ENCODE measurements at regions not wholly inside any gene's neighbourhood (a gene's known extent, or its start where the extent isn't known, plus 50 kb on each side); places are given as distances from the start of the nearest gene placed in this dataset.
"Not testable (repeated sequence)": the region's sequence is repeated elsewhere in the genome, so short reads cannot be mapped to it uniquely, and the experiment has no call there.

- Histone ChIP-seq H3K4me1 (ENCODE audit: control insufficient read depth in 1 of 2, insufficient read depth in 1 of 2, low read depth in 1 of 2, low read length in 1 of 2) (no peaks in the 10 kb centered on the region), H3K4me3 (ENCODE audit: low read depth in 1 of 2, low read length in 1 of 2) (no peak overlapping the region), H3K36me3 (no peaks in the 10 kb centered on the region), H3K27ac (no peak overlapping the region), H3K9me3 (no peaks in the 10 kb centered on the region), H3K27me3 (no peaks in the 10 kb centered on the region)
- no peak for TF ChIP-seq CTCF (IDR thresholded peaks at IDR 0.05)
Measured at GRCh38 chr6:105522626-105523322, 119.9 kb upstream of the PREP start.

- Histone ChIP-seq H3K4me3 (ENCODE audit: low read depth in 1 of 2, low read length in 1 of 2) (no peak overlapping the region), H3K27me3 (no peaks in the 10 kb centered on the region), H3K36me3 (no peaks in the 10 kb centered on the region), H3K27ac (no peak overlapping the region), H3K9me3 (no peaks in the 10 kb centered on the region), H3K4me1 (ENCODE audit: control insufficient read depth in 1 of 2, insufficient read depth in 1 of 2, low read depth in 1 of 2, low read length in 1 of 2) (no peaks in the 10 kb centered on the region)
- no peak for TF ChIP-seq CTCF (IDR thresholded peaks at IDR 0.05)
Measured at GRCh38 chr6:105519954-105520353, 117.1 kb upstream of the PREP start.

- not testable (repeated sequence) for H3K27ac ChIP-seq; H3K36me3 ChIP-seq; H3K4me3 ChIP-seq (ENCODE audit: low read depth in 1 of 2, low read length in 1 of 2); H3K9me3 ChIP-seq; H3K27me3 ChIP-seq; H3K4me1 ChIP-seq (ENCODE audit: control insufficient read depth in 1 of 2, insufficient read depth in 1 of 2, low read depth in 1 of 2, low read length in 1 of 2)
Measured at GRCh38 chr6:105518993-105519392, 116.1 kb upstream of the PREP start.

GRCh38 chr6:105515054-105515453 lies 112.2 kb upstream of the PREP start:
- Histone ChIP-seq H3K36me3 (no peaks in the 10 kb centered on the region), H3K27ac (no peak overlapping the region), H3K4me1 (ENCODE audit: control insufficient read depth in 1 of 2, insufficient read depth in 1 of 2, low read depth in 1 of 2, low read length in 1 of 2) (no peaks in the 10 kb centered on the region), H3K9me3 (no peaks in the 10 kb centered on the region), H3K4me3 (ENCODE audit: low read depth in 1 of 2, low read length in 1 of 2) (no peak overlapping the region), H3K27me3 (no peaks in the 10 kb centered on the region)
- no peak for TF ChIP-seq CTCF (IDR thresholded peaks at IDR 0.05)

GRCh38 chr6:105514306-105514705 lies 111.4 kb upstream of the PREP start:
- H3K27me3 ChIP-seq = no peaks in the 10 kb centered on the region
- H3K4me1 ChIP-seq (ENCODE audit: control insufficient read depth in 1 of 2, insufficient read depth in 1 of 2, low read depth in 1 of 2, low read length in 1 of 2) = no peaks in the 10 kb centered on the region
- no peak overlapping the region for H3K27ac ChIP-seq
- no peaks in the 10 kb centered on the region for H3K36me3 ChIP-seq
- H3K4me3 ChIP-seq (ENCODE audit: low read depth in 1 of 2, low read length in 1 of 2) = no peak overlapping the region
- H3K9me3 ChIP-seq = no peaks in the 10 kb centered on the region
- no peak for TF ChIP-seq CTCF (IDR thresholded peaks at IDR 0.05)

- no peak overlapping the region for H3K27ac ChIP-seq
- no peak for TF ChIP-seq CTCF (IDR thresholded peaks at IDR 0.05)
Measured at GRCh38 chr6:105511639-105512038, 108.8 kb upstream of the PREP start.

More at GRCh38 chr6:105511639-105512038, 108.8 kb upstream of the PREP start:
- Histone ChIP-seq H3K4me3 (ENCODE audit: low read depth in 1 of 2, low read length in 1 of 2) (no peak overlapping the region), H3K4me1 (ENCODE audit: control insufficient read depth in 1 of 2, insufficient read depth in 1 of 2, low read depth in 1 of 2, low read length in 1 of 2) (no peaks in the 10 kb centered on the region), H3K27me3 (no peaks in the 10 kb centered on the region), H3K36me3 (no peaks in the 10 kb centered on the region), H3K9me3 (no peaks in the 10 kb centered on the region)
